OCI-LY7 (cell line): ENCODE measurements at regions not wholly inside any gene's neighbourhood (a gene's known extent, or its start where the extent isn't known, plus 50 kb on each side); places are given as distances from the start of the nearest gene placed in this dataset.

Source experiments
- BruUV-seq: library from RNA; stranded (reverse); fragments of 400-500 nt; replicated peaks from 2 replicates; lab custom pipeline; 2021; lab: Mats Ljungman, UMichigan
- CTCF ChIA-PET: fragments of 300-600 bp; sonication (Branson Sonifier 250); formaldehyde crosslinking; loops from one replicate; lab custom pipeline; 2022; ENCODE audit warnings: antibody characterized with exemption; ENCODE audit not compliant: unreplicated experiment; lab: Charles Lee
- POLR2A ChIA-PET: fragments of 300-600 bp; sonication (Branson Sonifier 250); formaldehyde crosslinking; loops from one replicate; lab custom pipeline; 2022; ENCODE audit warnings: antibody characterized with exemption; lab: Charles Lee
- DNase-seq: peaks from one replicate; pipeline ENCODE4 v3.0.0-alpha.2; 2015; ENCODE audit warnings: low spot score
- H2AFZ ChIP-seq: fragments of 200-600 bp; sonication (generic), shearing (Covaris generic); 2 replicates; pipeline ENCODE4 v1.6.1; 2014; ENCODE audit warnings: mild to moderate bottlenecking, antibody characterized with exemption, low read length, moderate library complexity
- H3K27ac ChIP-seq: fragments of 200-600 bp; sonication (generic); 2 replicates; pipeline ENCODE4 v1.5.1; 2014; ENCODE audit warnings: mixed run types, low read depth, mild to moderate bottlenecking, moderate library complexity, low read length, inconsistent platforms; ENCODE audit not compliant: poor library complexity, severe bottlenecking
- H3K36me3 ChIP-seq: fragments of 200-600 bp; sonication (generic); 2 replicates; pipeline ENCODE4 v1.6.1; 2014; ENCODE audit warnings: mild to moderate bottlenecking, antibody characterized with exemption, low read length, moderate library complexity, mixed read lengths; ENCODE audit not compliant: insufficient read depth
- H3K4me1 ChIP-seq: fragments of 200-600 bp; sonication (generic); 2 replicates; pipeline ENCODE4 v1.5.1; 2014; ENCODE audit warnings: mild to moderate bottlenecking, low read length; ENCODE audit not compliant: insufficient read depth, poor library complexity, severe bottlenecking
- H3K4me2 ChIP-seq: fragments of 200-600 bp; sonication (generic); 2 replicates; pipeline ENCODE4 v1.6.1; 2014; ENCODE audit warnings: mild to moderate bottlenecking, low read length
- H3K4me3 ChIP-seq: fragments of 200-600 bp; sonication (generic); 2 replicates; pipeline ENCODE4 v1.5.1; 2014; ENCODE audit warnings: mild to moderate bottlenecking, low read depth, low read length; ENCODE audit not compliant: poor library complexity, severe bottlenecking
- H3K79me2 ChIP-seq: fragments of 200-600 bp; sonication (generic); 2 replicates; pipeline ENCODE4 v1.6.1; 2016; ENCODE audit warnings: low read depth, mild to moderate bottlenecking, low read length, moderate library complexity, mixed read lengths; ENCODE audit not compliant: insufficient read depth
- H3K9me2 ChIP-seq: fragments of 200-600 bp; sonication (generic); 2 replicates; pipeline ENCODE4 v1.6.1; 2016; ENCODE audit warnings: mild to moderate bottlenecking, low read length, mixed read lengths; ENCODE audit not compliant: insufficient read depth
- H3K9me3 ChIP-seq: fragments of 200-600 bp; sonication (generic); 2 replicates; pipeline ENCODE4 v1.6.1; 2014; ENCODE audit warnings: mild to moderate bottlenecking, mixed run types, low read length, mixed read lengths
- H4K20me1 ChIP-seq: fragments of 200-600 bp; sonication (generic); 2 replicates; pipeline ENCODE4 v1.6.1; 2014; ENCODE audit warnings: mild to moderate bottlenecking, antibody characterized with exemption, low read length, moderate library complexity, mixed read lengths; ENCODE audit not compliant: insufficient read depth
- CTCF ChIP-seq: fragments of 200-600 bp; sonication (generic); conservative IDR thresholded peaks from 2 replicates; pipeline ENCODE4 v1.5.1; 2014; ENCODE audit warnings: mild to moderate bottlenecking, antibody characterized with exemption, low read length, moderate library complexity, mixed read lengths
- EZH2phosphoT487 ChIP-seq: fragments of 200-600 bp; sonication (generic); IDR thresholded peaks from 2 replicates; pipeline ENCODE4 v1.6.1; 2018; ENCODE audit warnings: low read depth, borderline replicate concordance, mild to moderate bottlenecking, mixed run types, antibody characterized with exemption, low read length, moderate library complexity, mixed read lengths
- intact Hi-C: fragments of 100-400 bp; cut with micrococcal nuclease; formaldehyde crosslinking; loops from one replicate; pipeline ENCODE4 v1.10.0; 2022; ENCODE audit not compliant: unreplicated experiment

- intact Hi-C loops = no loop called here
- Histone ChIP-seq H3K9me3 (no peaks in the 10 kb centered on the region), H2AFZ (no peak overlapping the region), H3K79me2 (no peaks in the 10 kb centered on the region), H3K4me1 (no peaks in the 10 kb centered on the region), H3K36me3 (no peaks in the 10 kb centered on the region), H4K20me1 (no peaks in the 10 kb centered on the region), H3K27ac (no peak overlapping the region), H3K4me3 (no peak overlapping the region), H3K4me2 (no peak overlapping the region), H3K9me2 (no peaks in the 10 kb centered on the region)
- no peak for DNase-seq
- ChIA-PET POLR2A (no interaction called here), CTCF (no interaction called here)
- TF ChIP-seq CTCF (no peak), EZH2phosphoT487 (no peak)
- no TSS peak for BruUV-seq
Observed at GRCh38 chr4:73348185-73348584, 55.9 kb upstream of the ALB start.

- no peak overlapping the region for H3K4me2 ChIP-seq
- H3K79me2 ChIP-seq = no peaks in the 10 kb centered on the region
- no peak overlapping the region for H3K4me3 ChIP-seq
- intact Hi-C loops = no loop called here
- no peaks in the 10 kb centered on the region for H3K9me3 ChIP-seq
- no peaks in the 10 kb centered on the region for H3K4me1 ChIP-seq
- no TSS peak for BruUV-seq
- no peak for DNase-seq
- H3K9me2 ChIP-seq = no peaks in the 10 kb centered on the region
- ChIA-PET POLR2A (interaction anchor here (0.5 kb wide), 1 partner anchor 57 kb away, joined by 3 read pairs; the partner anchor contains the start of gene ALB), CTCF (no interaction called here)
- no peak overlapping the region for H2AFZ ChIP-seq
- no peaks in the 10 kb centered on the region for H4K20me1 ChIP-seq
- no peaks in the 10 kb centered on the region for H3K36me3 ChIP-seq
- TF ChIP-seq EZH2phosphoT487 (no peak), CTCF (no peak)
- no peak overlapping the region for H3K27ac ChIP-seq
Observed at GRCh38 chr4:73347497-73347896, 56.6 kb upstream of the ALB start.

GRCh38 chr4:73345399-73345975 is 58.6 kb upstream of the ALB start:
- CTCF ChIA-PET = no interaction called here
- TF ChIP-seq CTCF = no peak
- no peak for TF ChIP-seq EZH2phosphoT487

More at GRCh38 chr4:73345399-73345975, 58.6 kb upstream of the ALB start:
- no peaks in the 10 kb centered on the region for H3K9me3 ChIP-seq
- H3K79me2 ChIP-seq = no peaks in the 10 kb centered on the region
- H3K4me2 ChIP-seq = no peak overlapping the region
- no peak overlapping the region for H2AFZ ChIP-seq
- POLR2A ChIA-PET = interaction anchor here (0.5 to 1.5 kb wide), 2 partner anchors 9 to 774 kb away, joined by 3 to 12 read pairs; no protein-coding TSS in a partner anchor
- no peaks in the 10 kb centered on the region for H3K4me1 ChIP-seq
- H4K20me1 ChIP-seq = no peaks in the 10 kb centered on the region
- no peaks in the 10 kb centered on the region for H3K9me2 ChIP-seq
- no TSS peak for BruUV-seq
- no peak overlapping the region for H3K27ac ChIP-seq
- no peaks in the 10 kb centered on the region for H3K36me3 ChIP-seq
- intact Hi-C loops = no loop called here
- H3K4me3 ChIP-seq = no peak overlapping the region
- no peak for DNase-seq
